GM18858 (cell line): ENCODE measurements at regions not wholly inside any gene's neighbourhood (a gene's known extent, or its start where the extent isn't known, plus 50 kb on each side); places are given as distances from the start of the nearest gene placed in this dataset.
A peak's percentile ranks its signal among the peaks of the same experiment; 100 is the strongest.
"Not testable (repeated sequence)": the region's sequence is repeated elsewhere in the genome, so short reads cannot be mapped to it uniquely, and the experiment has no call there.

Experiments
- ATAC-seq: cut with Tn5 transposase; IDR thresholded peaks from one replicate; pipeline ENCODE4 v1.9.1; 2021; ENCODE audit not compliant: unreplicated experiment

GRCh38 chr10:52539463-52539862, 225.4 kb downstream of the DKK1 start:
- ATAC-seq: no peak

GRCh38 chr10:52540479-52540984, 226.5 kb downstream of the DKK1 start:
- no peak for ATAC-seq

GRCh38 chr10:52541006-52541473, 227.0 kb downstream of the DKK1 start:
- ATAC-seq: no peak

- no peak for ATAC-seq
Measured at GRCh38 chr10:52542906-52543305, 228.8 kb downstream of the DKK1 start.

GRCh38 chr10:52551046-52551445, 221.5 kb downstream of the MBL2 start:
- no peak for ATAC-seq

GRCh38 chr10:52558090-52558489, 214.5 kb downstream of the MBL2 start:
- peak; percentile 72 for ATAC-seq

- ATAC-seq: no peak
Measured at GRCh38 chr10:52561322-52561721, 211.3 kb downstream of the MBL2 start.

GRCh38 chr10:52563360-52563759, 209.2 kb downstream of the MBL2 start:
- ATAC-seq: no peak

GRCh38 chr10:52566471-52567246, 205.9 kb downstream of the MBL2 start:
- ATAC-seq: no peak

GRCh38 chr10:52567247-52567580, 205.4 kb downstream of the MBL2 start:
- no peak for ATAC-seq

GRCh38 chr10:52568309-52568708, 204.3 kb downstream of the MBL2 start:
- ATAC-seq: no peak

GRCh38 chr10:52570490-52570889, 202.1 kb downstream of the MBL2 start:
- no peak for ATAC-seq

GRCh38 chr10:52571018-52571417, 201.6 kb downstream of the MBL2 start:
- no peak for ATAC-seq

- ATAC-seq: no peak
Measured at GRCh38 chr10:52571516-52572182, 200.9 kb downstream of the MBL2 start.

GRCh38 chr10:52573347-52573746, 199.2 kb downstream of the MBL2 start:
- no peak for ATAC-seq

GRCh38 chr10:52574697-52575096, 197.9 kb downstream of the MBL2 start:
- no peak for ATAC-seq

GRCh38 chr10:52577047-52577446, 195.5 kb downstream of the MBL2 start:
- no peak for ATAC-seq

- ATAC-seq: no peak
Measured at GRCh38 chr10:52578871-52579405, 193.6 kb downstream of the MBL2 start.

- not testable (repeated sequence) for ATAC-seq
Measured at GRCh38 chr10:52581636-52582035, 190.9 kb downstream of the MBL2 start.

GRCh38 chr10:52583336-52583735, 189.2 kb downstream of the MBL2 start:
- ATAC-seq: no peak

GRCh38 chr10:52586710-52587109, 185.9 kb downstream of the MBL2 start:
- no peak for ATAC-seq
